IMR-90 (cell line): ENCODE measurements at regions not wholly inside any gene's neighbourhood (a gene's known extent, or its start where the extent isn't known, plus 50 kb on each side); places are given as distances from the start of the nearest gene placed in this dataset.
"Not testable (repeated sequence)": the region's sequence is repeated elsewhere in the genome, so short reads cannot be mapped to it uniquely, and the experiment has no call there.

Experiments used
- ATAC-seq: fragments of 200-7000 bp; cut with Tn5 transposase; 2 replicates; pipeline ENCODE4 v1.9.1; 2020; ENCODE audit warnings: low read depth, mild to moderate bottlenecking, moderate library complexity
- BruUV-seq: library from RNA; stranded (reverse); fragments of 400-500 nt; replicated peaks from 2 replicates; lab custom pipeline; 2021; lab: Mats Ljungman, UMichigan
- CTCF ChIA-PET: fragments of 300-600 bp; formaldehyde crosslinking; extraction: SDS; loops from one replicate; lab custom pipeline; 2021; ENCODE audit warnings: antibody characterized with exemption; lab: Yijun Ruan, JAX
- POLR2A ChIA-PET: fragments of 300-600 bp; sonication (Branson Sonifier 250); formaldehyde crosslinking; loops from one replicate; lab custom pipeline; 2022; ENCODE audit warnings: antibody characterized with exemption; ENCODE audit not compliant: unreplicated experiment; lab: Charles Lee
- DNase-seq: peaks from one replicate; pipeline ENCODE4 v3.0.0; 2013
- H2AFZ ChIP-seq: replicated peaks from 2 replicates; pipeline ENCODE3; 2013; ENCODE audit warnings: low read length, mild to moderate bottlenecking; ENCODE audit not compliant: poor library complexity
- H2AK5ac ChIP-seq: 2 replicates; pipeline ENCODE4 v1.6.1; 2013; ENCODE audit warnings: low read depth, low read length, inconsistent platforms
- H2AK9ac ChIP-seq: replicated peaks from 2 replicates; pipeline ENCODE3; 2013; ENCODE audit warnings: mild to moderate bottlenecking, low read depth, low read length, moderate library complexity; ENCODE audit not compliant: poor library complexity
- H2BK120ac ChIP-seq: 2 replicates; pipeline ENCODE4 v1.6.1; 2013; ENCODE audit warnings: low read depth, low read length, inconsistent platforms
- H2BK15ac ChIP-seq: 3 replicates; pipeline ENCODE4 v1.6.1; 2013; ENCODE audit warnings: low read depth, low read length, inconsistent platforms
- H2BK20ac ChIP-seq: 2 replicates; pipeline ENCODE4 v1.6.1; 2013; ENCODE audit warnings: low read depth, mild to moderate bottlenecking, inconsistent platforms, low read length, moderate library complexity
- H2BK5ac ChIP-seq: 2 replicates; pipeline ENCODE4 v1.6.1; 2013; ENCODE audit warnings: mild to moderate bottlenecking, low read depth, low read length, inconsistent platforms; ENCODE audit not compliant: poor library complexity, severe bottlenecking
- H3K14ac ChIP-seq: replicated peaks from 2 replicates; pipeline ENCODE4 v1.6.1; 2013; ENCODE audit warnings: low read depth, low read length, inconsistent platforms
- H3K18ac ChIP-seq: 2 replicates; pipeline ENCODE4 v1.6.1; 2013; ENCODE audit warnings: low read depth, low read length, control low read depth
- H3K23ac ChIP-seq: 2 replicates; pipeline ENCODE4 v1.6.1; 2013; ENCODE audit warnings: low read depth, low read length, inconsistent platforms
- H3K27ac ChIP-seq: 2 replicates; pipeline ENCODE4 v1.5.1; 2013; ENCODE audit warnings: mild to moderate bottlenecking, control low read depth, low read length; ENCODE audit not compliant: insufficient read depth
- H3K27me3 ChIP-seq: 2 replicates; pipeline ENCODE4 v1.6.1; 2013; ENCODE audit warnings: low read length; ENCODE audit not compliant: control insufficient read depth, insufficient read depth
- H3K36me3 ChIP-seq: 2 replicates; pipeline ENCODE4 v1.6.1; 2013; ENCODE audit warnings: low read length, mixed read lengths; ENCODE audit not compliant: control insufficient read depth, insufficient read depth
- H3K4ac ChIP-seq: 2 replicates; pipeline ENCODE4 v1.6.1; 2013; ENCODE audit warnings: low read depth, low read length, inconsistent platforms
- H3K4me1 ChIP-seq: 2 replicates; pipeline ENCODE4 v1.6.1; 2013; ENCODE audit warnings: low read length, mixed read lengths; ENCODE audit not compliant: control insufficient read depth, insufficient read depth
- H3K4me2 ChIP-seq: 2 replicates; pipeline ENCODE4 v1.6.1; 2013; ENCODE audit warnings: low read depth, mild to moderate bottlenecking, control low read depth, low read length, moderate library complexity
- H3K4me3 ChIP-seq: 2 replicates; pipeline ENCODE4 v1.5.1; 2013; ENCODE audit warnings: low read depth, mild to moderate bottlenecking, control low read depth, low read length, moderate library complexity; ENCODE audit not compliant: insufficient read depth
- H3K56ac ChIP-seq: 2 replicates; pipeline ENCODE4 v1.6.1; 2013; ENCODE audit warnings: low read length, inconsistent platforms; ENCODE audit not compliant: insufficient read depth; ENCODE audit errors: extremely low read depth
- H3K79me1 ChIP-seq, 2 experiments: 2 replicates each; pipeline ENCODE4 v1.6.1; 2013; ENCODE audit warnings: low read length in 2 of 2, inconsistent platforms in 1 of 2, low read depth in 1 of 2
- H3K9ac ChIP-seq: 2 replicates; pipeline ENCODE4 v1.6.1; 2013; ENCODE audit warnings: low read depth, low read length, control low read depth
- H3K9me1 ChIP-seq: 2 replicates; pipeline ENCODE4 v1.6.1; 2013; ENCODE audit warnings: low read length, inconsistent platforms; ENCODE audit not compliant: insufficient read depth
- H3K9me3 ChIP-seq: 2 replicates; pipeline ENCODE4 v1.6.1; 2013; ENCODE audit warnings: low read length; ENCODE audit not compliant: control insufficient read depth, insufficient read depth
- H4K20me1 ChIP-seq: 2 replicates; pipeline ENCODE4 v1.6.1; 2013; ENCODE audit warnings: low read length, inconsistent platforms; ENCODE audit not compliant: insufficient read depth
- H4K5ac ChIP-seq: 2 replicates; pipeline ENCODE4 v1.6.1; 2013; ENCODE audit warnings: mild to moderate bottlenecking, low read depth, low read length, control low read depth
- H4K8ac ChIP-seq, 2 experiments: 2 replicates each; pipeline ENCODE4 v1.6.1; 2013; ENCODE audit warnings: low read depth in 2 of 2, low read length in 2 of 2, control low read depth in 1 of 2, inconsistent platforms in 1 of 2
- H4K91ac ChIP-seq: 2 replicates; pipeline ENCODE4 v1.6.1; 2013; ENCODE audit warnings: low read depth, low read length, inconsistent platforms; ENCODE audit not compliant: insufficient read depth
- WGBS, 2 experiments: methylation state at CpG; one replicate each; pipeline versions ENCODE4 v1.1.5 to v1.1.7; 2013; ENCODE audit warnings: missing lambda C conversion rate in 2 of 2; ENCODE audit not compliant: insufficient read length in 1 of 2; ENCODE audit errors: extremely low coverage in 2 of 2; 5-methylcytosine and 5-hydroxymethylcytosine counted together
- dilution Hi-C: fragments of 300-500 bp; cut with HindIII; formaldehyde crosslinking; loops from one replicate; pipeline ENCODE4 v1.14.3; 2018; ENCODE audit warnings: low sequenced_read_pairs; ENCODE audit not compliant: unreplicated experiment
- in situ Hi-C: fragments of 300-500 bp; cut with MboI; formaldehyde crosslinking; loops from 3 replicates; pipeline ENCODE4 v1.14.3; 2019; ENCODE audit warnings: low sequenced_read_pairs, inconsistent platforms, mixed read lengths
- intact Hi-C: fragments of 100-400 bp; cut with micrococcal nuclease; formaldehyde crosslinking; loops from 2 replicates; pipeline ENCODE4 v1.10.0; 2022

DNA sequence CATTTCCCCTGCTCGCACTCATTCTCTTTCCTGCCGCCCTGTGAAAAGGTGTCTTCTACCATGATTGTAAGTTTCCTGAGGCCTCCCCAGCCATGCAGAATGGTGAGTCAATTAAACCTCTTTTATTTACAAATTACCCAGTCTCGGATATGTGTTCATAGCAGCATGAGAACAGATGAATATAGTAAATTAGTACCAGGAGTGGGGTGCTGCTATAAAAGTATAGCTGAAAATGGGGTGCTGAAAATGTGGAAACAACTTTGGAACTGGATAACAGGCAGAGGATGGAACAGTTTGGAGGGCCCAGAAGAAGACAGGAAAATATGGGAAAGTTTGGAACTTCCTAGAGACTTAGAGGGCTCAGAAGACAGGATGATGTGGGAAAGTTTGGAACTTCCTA is 204.2 kb downstream of the CPEB2 start:
- POLR2A ChIA-PET, CTCF ChIA-PET, H3K4ac ChIP-seq, H4K8ac ChIP-seq, intact Hi-C loops, in situ Hi-C loops, H3K9me1 ChIP-seq, H3K9me3 ChIP-seq, H4K91ac ChIP-seq, H3K27ac ChIP-seq, H2AK5ac ChIP-seq, H4K20me1 ChIP-seq, H2BK15ac ChIP-seq, H3K14ac ChIP-seq, H3K23ac ChIP-seq, H3K36me3 ChIP-seq, H3K79me1 ChIP-seq, DNase-seq, H2BK5ac ChIP-seq, dilution Hi-C loops, H3K4me2 ChIP-seq, H2AK9ac ChIP-seq, H4K5ac ChIP-seq, H3K18ac ChIP-seq, H2BK120ac ChIP-seq, H3K56ac ChIP-seq, H2BK20ac ChIP-seq, BruUV-seq, H3K4me3 ChIP-seq, ATAC-seq, H2AFZ ChIP-seq, H3K9ac ChIP-seq, H3K4me1 ChIP-seq, H3K27me3 ChIP-seq: not testable (repeated sequence)
- WGBS, 2 experiments, result no CpG with 5 or more reads among the region's 3 CpGs
